WTC11 (cell line): ENCODE measurements at regions not wholly inside any gene's neighbourhood (a gene's known extent, or its start where the extent isn't known, plus 50 kb on each side); places are given as distances from the start of the nearest gene placed in this dataset.

ENCODE experiments used
- ATAC-seq: fragments of 200-7000 bp; cut with Tn5 transposase; 2 replicates; pipeline ENCODE4 v1.10.0; 2021; ENCODE audit warnings: mild to moderate bottlenecking, moderate library complexity
- CTCF ChIA-PET: fragments of 300-600 bp; sonication (Branson Sonifier 250); formaldehyde crosslinking; loops from one replicate; lab custom pipeline; 2021; ENCODE audit warnings: antibody characterized with exemption; lab: Charles Lee
- POLR2A ChIA-PET: fragments of 350-600 bp; sonication (Branson Sonifier 250); formaldehyde crosslinking; loops from one replicate; lab custom pipeline; 2021; ENCODE audit warnings: antibody characterized with exemption; lab: Charles Lee
- DNase-seq: peaks from one replicate; pipeline ENCODE4 v3.0.0; 2021; ENCODE audit warnings: low spot score
- H3K27ac Mint-ChIP-seq: 2 replicates; pipeline ENCODE4 v1.8.0; 2021; ENCODE audit warnings: mixed read lengths
- H3K27me3 Mint-ChIP-seq: 2 replicates; pipeline ENCODE4 v1.8.0; 2021; ENCODE audit warnings: low read depth, mild to moderate bottlenecking, moderate library complexity, mixed read lengths
- H3K36me3 Mint-ChIP-seq: 2 replicates; pipeline ENCODE4 v1.8.0; 2021; ENCODE audit warnings: mixed read lengths
- H3K4me1 Mint-ChIP-seq: 2 replicates; pipeline ENCODE4 v1.8.0; 2022; ENCODE audit warnings: mixed read lengths
- H3K4me3 Mint-ChIP-seq: 2 replicates; pipeline ENCODE4 v1.8.0; 2021; ENCODE audit warnings: mild to moderate bottlenecking, moderate library complexity, mixed read lengths
- H3K9me3 Mint-ChIP-seq: 2 replicates; pipeline ENCODE4 v1.8.0; 2021; ENCODE audit warnings: mixed read lengths
- CREB1 ChIP-seq: sonication (generic); formaldehyde crosslinking; IDR thresholded peaks from 2 replicates; pipeline ENCODE4 v1.8.0; 2023; ENCODE audit warnings: mild to moderate bottlenecking, missing genetic modification reagents
- CREM ChIP-seq: sonication (generic); formaldehyde crosslinking; IDR thresholded peaks from 2 replicates; pipeline ENCODE4 v1.8.1; 2022; ENCODE audit warnings: mild to moderate bottlenecking, missing genetic modification reagents, moderate library complexity
- FOXJ3 ChIP-seq: sonication (generic); formaldehyde crosslinking; IDR thresholded peaks from 2 replicates; pipeline ENCODE4 v1.9.0; 2021; ENCODE audit warnings: missing genetic modification reagents, mild to moderate bottlenecking, borderline replicate concordance
- HMGA2 ChIP-seq: fragments of 250-450 bp; sonication (Bioruptor Pico); IDR thresholded peaks from 2 replicates; pipeline ENCODE4 v1.4.0; 2021; ENCODE audit warnings: mild to moderate bottlenecking, moderate library complexity
- KAT7 ChIP-seq: sonication (generic); formaldehyde crosslinking; IDR thresholded peaks from 2 replicates; pipeline ENCODE4 v1.8.1; 2023; ENCODE audit warnings: missing genetic modification reagents, mild to moderate bottlenecking, borderline replicate concordance
- MYBL2 ChIP-seq: sonication (generic); formaldehyde crosslinking; IDR thresholded peaks from 2 replicates; pipeline ENCODE4 v1.8.1; 2023; ENCODE audit warnings: mild to moderate bottlenecking, moderate library complexity, missing genetic modification reagents
- NFATC4 ChIP-seq: fragments of 250-450 bp; sonication (Bioruptor Pico); IDR thresholded peaks from 2 replicates; pipeline ENCODE4 v1.9.0; 2021; ENCODE audit warnings: mild to moderate bottlenecking
- NR1H2 ChIP-seq: sonication (generic); formaldehyde crosslinking; IDR thresholded peaks from 2 replicates; pipeline ENCODE4 v1.9.0; 2021; ENCODE audit warnings: mild to moderate bottlenecking, moderate library complexity, missing genetic modification reagents
- RELA ChIP-seq: sonication (generic); formaldehyde crosslinking; IDR thresholded peaks from 2 replicates; pipeline ENCODE4 v1.8.1; 2022; ENCODE audit warnings: missing genetic modification reagents, mild to moderate bottlenecking, borderline replicate concordance
- RORB ChIP-seq: fragments of 250-450 bp; sonication (Bioruptor Pico); IDR thresholded peaks from 2 replicates; pipeline ENCODE4 v1.9.0; 2021; ENCODE audit warnings: mild to moderate bottlenecking
- SP1 ChIP-seq: sonication (generic); formaldehyde crosslinking; conservative IDR thresholded peaks from 2 replicates; pipeline ENCODE4 v1.8.1; 2022; ENCODE audit warnings: missing genetic modification reagents
- ZNF232 ChIP-seq: sonication (generic); formaldehyde crosslinking; IDR thresholded peaks from 2 replicates; pipeline ENCODE4 v1.8.0; 2022; ENCODE audit warnings: mild to moderate bottlenecking, missing genetic modification reagents
- TF ChIP-seq, protein P1 (sequence below): fragments of 250-450 bp; sonication (Bioruptor Pico); IDR thresholded peaks from 2 replicates; pipeline ENCODE4 v2.1.2; 2022; ENCODE audit warnings: mild to moderate bottlenecking, moderate library complexity
- TF ChIP-seq, protein P2 (sequence below): sonication (generic); formaldehyde crosslinking; IDR thresholded peaks from 2 replicates; pipeline ENCODE4 v1.8.0; 2022; ENCODE audit warnings: mild to moderate bottlenecking, missing genetic modification reagents
- TF ChIP-seq, protein P3 (sequence below): sonication (generic); formaldehyde crosslinking; IDR thresholded peaks from 2 replicates; pipeline ENCODE4 v1.8.0; 2023; ENCODE audit warnings: missing genetic modification reagents, mild to moderate bottlenecking, borderline replicate concordance
- TF ChIP-seq, protein P4 (sequence below): sonication (generic); formaldehyde crosslinking; IDR thresholded peaks from 2 replicates; pipeline ENCODE4 v1.8.0; 2023; ENCODE audit warnings: mild to moderate bottlenecking, missing genetic modification reagents

DNA sequence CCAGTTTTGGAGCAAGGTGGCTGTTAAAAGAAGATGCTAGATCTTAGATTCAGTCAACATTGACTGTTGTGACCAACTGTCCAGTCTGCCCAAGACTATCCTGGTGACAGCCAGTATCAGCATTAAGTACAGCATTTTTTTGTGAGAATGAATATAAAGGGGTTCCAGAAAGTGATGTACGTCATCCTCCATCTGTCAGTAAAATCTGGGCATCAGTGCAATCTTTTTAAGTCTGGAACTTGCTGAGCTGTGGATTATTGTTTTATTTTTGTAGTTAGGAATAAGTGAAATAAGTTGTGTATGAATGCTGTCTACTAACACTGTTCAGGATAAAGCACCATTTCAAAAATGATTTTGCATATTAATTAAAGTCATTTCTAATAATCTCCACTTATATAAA lies 1020.0 kb upstream of the GHITM start (continued):
- TF ChIP-seq RORB (CRISPR knock-in tag): no peak
- no peak for TF ChIP-seq SP1 (CRISPR knock-in tag)
- TF ChIP-seq CREB1 (CRISPR knock-in tag): no peak
- no peak for TF ChIP-seq NR1H2 (CRISPR knock-in tag)
- TF ChIP-seq ZNF232 (CRISPR knock-in tag): no peak
- TF ChIP-seq, protein P1, sequence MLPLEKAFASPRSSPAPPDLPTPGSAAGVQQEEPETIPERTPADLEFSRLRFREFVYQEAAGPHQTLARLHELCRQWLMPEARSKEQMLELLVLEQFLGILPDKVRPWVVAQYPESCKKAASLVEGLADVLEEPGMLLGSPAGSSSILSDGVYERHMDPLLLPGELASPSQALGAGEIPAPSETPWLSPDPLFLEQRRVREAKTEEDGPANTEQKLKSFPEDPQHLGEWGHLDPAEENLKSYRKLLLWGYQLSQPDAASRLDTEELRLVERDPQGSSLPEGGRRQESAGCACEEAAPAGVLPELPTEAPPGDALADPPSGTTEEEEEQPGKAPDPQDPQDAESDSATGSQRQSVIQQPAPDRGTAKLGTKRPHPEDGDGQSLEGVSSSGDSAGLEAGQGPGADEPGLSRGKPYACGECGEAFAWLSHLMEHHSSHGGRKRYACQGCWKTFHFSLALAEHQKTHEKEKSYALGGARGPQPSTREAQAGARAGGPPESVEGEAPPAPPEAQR (CRISPR knock-in tag): no peak
- TF ChIP-seq, protein P2, sequence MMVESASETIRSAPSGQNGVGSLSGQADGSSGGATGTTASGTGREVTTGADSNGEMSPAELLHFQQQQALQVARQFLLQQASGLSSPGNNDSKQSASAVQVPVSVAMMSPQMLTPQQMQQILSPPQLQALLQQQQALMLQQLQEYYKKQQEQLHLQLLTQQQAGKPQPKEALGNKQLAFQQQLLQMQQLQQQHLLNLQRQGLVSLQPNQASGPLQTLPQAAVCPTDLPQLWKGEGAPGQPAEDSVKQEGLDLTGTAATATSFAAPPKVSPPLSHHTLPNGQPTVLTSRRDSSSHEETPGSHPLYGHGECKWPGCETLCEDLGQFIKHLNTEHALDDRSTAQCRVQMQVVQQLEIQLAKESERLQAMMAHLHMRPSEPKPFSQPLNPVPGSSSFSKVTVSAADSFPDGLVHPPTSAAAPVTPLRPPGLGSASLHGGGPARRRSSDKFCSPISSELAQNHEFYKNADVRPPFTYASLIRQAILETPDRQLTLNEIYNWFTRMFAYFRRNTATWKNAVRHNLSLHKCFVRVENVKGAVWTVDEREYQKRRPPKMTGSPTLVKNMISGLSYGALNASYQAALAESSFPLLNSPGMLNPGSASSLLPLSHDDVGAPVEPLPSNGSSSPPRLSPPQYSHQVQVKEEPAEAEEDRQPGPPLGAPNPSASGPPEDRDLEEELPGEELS (CRISPR knock-in tag): no peak
- TF ChIP-seq, protein P3, sequence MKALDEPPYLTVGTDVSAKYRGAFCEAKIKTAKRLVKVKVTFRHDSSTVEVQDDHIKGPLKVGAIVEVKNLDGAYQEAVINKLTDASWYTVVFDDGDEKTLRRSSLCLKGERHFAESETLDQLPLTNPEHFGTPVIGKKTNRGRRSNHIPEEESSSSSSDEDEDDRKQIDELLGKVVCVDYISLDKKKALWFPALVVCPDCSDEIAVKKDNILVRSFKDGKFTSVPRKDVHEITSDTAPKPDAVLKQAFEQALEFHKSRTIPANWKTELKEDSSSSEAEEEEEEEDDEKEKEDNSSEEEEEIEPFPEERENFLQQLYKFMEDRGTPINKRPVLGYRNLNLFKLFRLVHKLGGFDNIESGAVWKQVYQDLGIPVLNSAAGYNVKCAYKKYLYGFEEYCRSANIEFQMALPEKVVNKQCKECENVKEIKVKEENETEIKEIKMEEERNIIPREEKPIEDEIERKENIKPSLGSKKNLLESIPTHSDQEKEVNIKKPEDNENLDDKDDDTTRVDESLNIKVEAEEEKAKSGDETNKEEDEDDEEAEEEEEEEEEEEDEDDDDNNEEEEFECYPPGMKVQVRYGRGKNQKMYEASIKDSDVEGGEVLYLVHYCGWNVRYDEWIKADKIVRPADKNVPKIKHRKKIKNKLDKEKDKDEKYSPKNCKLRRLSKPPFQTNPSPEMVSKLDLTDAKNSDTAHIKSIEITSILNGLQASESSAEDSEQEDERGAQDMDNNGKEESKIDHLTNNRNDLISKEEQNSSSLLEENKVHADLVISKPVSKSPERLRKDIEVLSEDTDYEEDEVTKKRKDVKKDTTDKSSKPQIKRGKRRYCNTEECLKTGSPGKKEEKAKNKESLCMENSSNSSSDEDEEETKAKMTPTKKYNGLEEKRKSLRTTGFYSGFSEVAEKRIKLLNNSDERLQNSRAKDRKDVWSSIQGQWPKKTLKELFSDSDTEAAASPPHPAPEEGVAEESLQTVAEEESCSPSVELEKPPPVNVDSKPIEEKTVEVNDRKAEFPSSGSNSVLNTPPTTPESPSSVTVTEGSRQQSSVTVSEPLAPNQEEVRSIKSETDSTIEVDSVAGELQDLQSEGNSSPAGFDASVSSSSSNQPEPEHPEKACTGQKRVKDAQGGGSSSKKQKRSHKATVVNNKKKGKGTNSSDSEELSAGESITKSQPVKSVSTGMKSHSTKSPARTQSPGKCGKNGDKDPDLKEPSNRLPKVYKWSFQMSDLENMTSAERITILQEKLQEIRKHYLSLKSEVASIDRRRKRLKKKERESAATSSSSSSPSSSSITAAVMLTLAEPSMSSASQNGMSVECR (CRISPR knock-in tag): no peak
- TF ChIP-seq MYBL2 (CRISPR knock-in tag): no peak

DNA sequence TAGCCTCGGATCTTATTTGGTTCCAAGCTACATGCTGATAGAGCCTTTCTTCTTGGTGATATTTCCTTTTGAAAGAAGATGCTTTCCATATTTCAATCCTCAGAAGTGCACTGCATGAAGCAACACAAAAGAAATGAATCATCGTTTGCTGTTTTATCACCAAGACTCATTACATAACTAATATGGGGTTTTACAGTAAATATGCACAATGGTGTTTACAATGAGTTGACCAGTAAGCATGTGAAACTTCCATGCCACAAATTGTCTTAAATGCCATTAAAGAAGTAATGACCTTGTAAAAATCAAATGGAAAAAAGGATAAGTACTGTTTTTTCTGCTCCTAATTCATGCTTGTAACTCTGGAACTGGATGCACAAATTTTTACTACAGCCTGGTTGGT lies 1017.0 kb upstream of the GHITM start:
- H3K9me3 Mint-ChIP-seq: peaks cover 16% of the 10 kb centered on the region
- H3K27me3 Mint-ChIP-seq: no peaks in the 10 kb centered on the region
- H3K4me3 Mint-ChIP-seq: no peak overlapping the region
- peaks cover 3% of the 10 kb centered on the region; the same call in 1 of the 2 replicates for H3K36me3 Mint-ChIP-seq
- ATAC-seq (no peak), DNase-seq (no peak)
- ChIA-PET CTCF (no interaction called here), POLR2A (no interaction called here)
- TF ChIP-seq, protein P4, sequence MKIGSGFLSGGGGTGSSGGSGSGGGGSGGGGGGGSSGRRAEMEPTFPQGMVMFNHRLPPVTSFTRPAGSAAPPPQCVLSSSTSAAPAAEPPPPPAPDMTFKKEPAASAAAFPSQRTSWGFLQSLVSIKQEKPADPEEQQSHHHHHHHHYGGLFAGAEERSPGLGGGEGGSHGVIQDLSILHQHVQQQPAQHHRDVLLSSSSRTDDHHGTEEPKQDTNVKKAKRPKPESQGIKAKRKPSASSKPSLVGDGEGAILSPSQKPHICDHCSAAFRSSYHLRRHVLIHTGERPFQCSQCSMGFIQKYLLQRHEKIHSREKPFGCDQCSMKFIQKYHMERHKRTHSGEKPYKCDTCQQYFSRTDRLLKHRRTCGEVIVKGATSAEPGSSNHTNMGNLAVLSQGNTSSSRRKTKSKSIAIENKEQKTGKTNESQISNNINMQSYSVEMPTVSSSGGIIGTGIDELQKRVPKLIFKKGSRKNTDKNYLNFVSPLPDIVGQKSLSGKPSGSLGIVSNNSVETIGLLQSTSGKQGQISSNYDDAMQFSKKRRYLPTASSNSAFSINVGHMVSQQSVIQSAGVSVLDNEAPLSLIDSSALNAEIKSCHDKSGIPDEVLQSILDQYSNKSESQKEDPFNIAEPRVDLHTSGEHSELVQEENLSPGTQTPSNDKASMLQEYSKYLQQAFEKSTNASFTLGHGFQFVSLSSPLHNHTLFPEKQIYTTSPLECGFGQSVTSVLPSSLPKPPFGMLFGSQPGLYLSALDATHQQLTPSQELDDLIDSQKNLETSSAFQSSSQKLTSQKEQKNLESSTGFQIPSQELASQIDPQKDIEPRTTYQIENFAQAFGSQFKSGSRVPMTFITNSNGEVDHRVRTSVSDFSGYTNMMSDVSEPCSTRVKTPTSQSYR (CRISPR knock-in tag): no peak
- no peak overlapping the region for H3K27ac Mint-ChIP-seq
- H3K4me1 Mint-ChIP-seq: no peaks in the 10 kb centered on the region

DNA sequence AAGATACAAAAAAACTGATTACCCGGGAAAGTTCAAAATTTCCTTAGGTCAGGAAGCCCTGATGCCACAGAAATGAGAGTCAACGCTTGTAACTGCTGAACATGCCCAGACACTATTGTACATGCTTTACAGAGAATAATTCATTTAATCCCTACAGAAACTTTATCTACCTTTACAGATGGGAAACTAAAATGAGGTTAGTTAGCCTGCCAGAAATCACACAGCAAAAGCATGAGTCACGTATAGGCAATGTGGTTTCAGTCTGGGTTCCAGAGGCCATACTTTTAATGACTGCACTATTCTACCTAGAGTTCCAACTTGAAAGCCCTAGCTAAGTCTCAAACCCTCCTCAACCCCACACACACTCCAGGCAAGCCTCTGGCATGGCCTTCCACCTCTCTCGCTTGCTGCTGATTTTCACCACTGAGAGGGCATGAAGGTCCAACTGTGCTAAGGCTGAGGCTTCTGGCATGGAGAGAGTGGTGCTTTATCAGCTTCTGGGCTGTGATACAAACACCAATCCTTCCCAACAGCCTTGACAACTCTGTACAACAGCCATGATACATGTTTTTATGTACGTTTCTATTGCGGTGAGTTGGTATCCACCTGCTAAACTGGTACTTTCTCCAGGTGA lies 1011.2 kb upstream of the GHITM start:
- no peak for DNase-seq
- Mint-ChIP-seq H3K9me3 (peaks cover 19% of the 10 kb centered on the region), H3K4me1 (no peaks in the 10 kb centered on the region), H3K27ac (no peak overlapping the region), H3K36me3 (peaks cover 3% of the 10 kb centered on the region; the same call in 1 of the 2 replicates), H3K4me3 (no peak overlapping the region), H3K27me3 (no peaks in the 10 kb centered on the region)
- no peak for ATAC-seq
- ChIA-PET CTCF (interaction anchor here (1.4 kb wide), 1 partner anchor 38 kb away, joined by 4 read pairs; no protein-coding TSS in a partner anchor), POLR2A (no interaction called here)
- TF ChIP-seq NFATC4 (CRISPR knock-in tag): no peak
- no peak for TF ChIP-seq CREM (CRISPR knock-in tag)
- TF ChIP-seq RELA (CRISPR knock-in tag): no peak
- no peak for TF ChIP-seq FOXJ3 (CRISPR knock-in tag)
- TF ChIP-seq KAT7 (CRISPR knock-in tag): no peak
- TF ChIP-seq HMGA2: no peak
